GM12878 (cell line): ENCODE measurements at regions not wholly inside any gene's neighbourhood (a gene's known extent, or its start where the extent isn't known, plus 50 kb on each side); places are given as distances from the start of the nearest gene placed in this dataset.

Experiments
- ATAC-seq: fragments of 200-7000 bp; cut with Tn5 transposase; 3 replicates; pipeline ENCODE4 v1.9.1; 2020; ENCODE audit warnings: mild to moderate bottlenecking, moderate library complexity
- BruUV-seq: library from RNA; stranded (reverse); fragments of 400-500 nt; replicated peaks from 2 replicates; lab custom pipeline; 2021; lab: Mats Ljungman, UMichigan
- CTCF ChIA-PET: fragments of 300-600 bp; sonication (Branson Sonifier 250); formaldehyde crosslinking; extraction: SDS; loops from one replicate; lab custom pipeline; 2021; ENCODE audit warnings: inconsistent platforms; lab: Yijun Ruan, JAX
- POLR2A ChIA-PET: fragments of 350-600 bp; formaldehyde crosslinking; extraction: SDS; loops from one replicate; lab custom pipeline; 2021; ENCODE audit warnings: inconsistent platforms; lab: Charles Lee
- RAD21 ChIA-PET: fragments of 300-600 bp; sonication (Branson Sonifier 250); formaldehyde crosslinking; loops from one replicate; lab custom pipeline; 2023; ENCODE audit warnings: antibody characterized with exemption; ENCODE audit not compliant: unreplicated experiment; lab: Charles Lee
- SMC1A ChIA-PET: fragments of 300-600 bp; sonication (Branson Sonifier 250); formaldehyde crosslinking; loops from one replicate; lab custom pipeline; 2023; ENCODE audit not compliant: unreplicated experiment, uncharacterized antibody; lab: Charles Lee
- DNase-seq: peaks from one replicate; pipeline ENCODE4 v3.0.0-alpha.2; 2011; ENCODE audit warnings: low read depth, low spot score
- FAIRE-seq: peaks from 3 replicates; lab custom pipeline; 2011; peaks lifted over from hg19 to GRCh38; lab: Jason Lieb, UNC
- H2AFZ ChIP-seq: 2 replicates; pipeline ENCODE4 v1.6.0; 2011; ENCODE audit warnings: low read depth, low read length, control low read depth; ENCODE audit not compliant: control insufficient read depth
- H3K27ac ChIP-seq: 2 replicates; pipeline ENCODE4 v1.5.1; 2011; ENCODE audit warnings: control low read depth; ENCODE audit not compliant: control insufficient read depth, insufficient read depth
- H3K27me3 ChIP-seq, 2 experiments: replicated peaks in 1 of 2; 2 replicates each; pipeline versions ENCODE4 v1.6.0 to v1.6.1; 2011; ENCODE audit warnings: low read length in 1 of 2; ENCODE audit not compliant: control insufficient read depth in 2 of 2, insufficient read depth in 2 of 2
- H3K36me3 ChIP-seq, 2 experiments: 2 replicates each; pipeline ENCODE4 v1.5.1; 2011; ENCODE audit warnings: low read length in 1 of 2; ENCODE audit not compliant: control insufficient read depth in 2 of 2, insufficient read depth in 2 of 2
- H3K4me1 ChIP-seq: 2 replicates; pipeline ENCODE4 v1.6.1; 2011; ENCODE audit warnings: mild to moderate bottlenecking, low read length, moderate library complexity, mixed read lengths; ENCODE audit not compliant: control insufficient read depth, insufficient read depth
- H3K4me2 ChIP-seq: 2 replicates; pipeline ENCODE4 v1.6.0; 2011; ENCODE audit warnings: control low read depth; ENCODE audit not compliant: control insufficient read depth, insufficient read depth
- H3K4me3 ChIP-seq: fragments of 200-600 bp; sonication (generic); 2 replicates; pipeline ENCODE4 v1.5.1; 2016
- H3K79me2 ChIP-seq: 2 replicates; pipeline ENCODE4 v1.6.0; 2011; ENCODE audit warnings: low read length; ENCODE audit not compliant: control insufficient read depth, insufficient read depth
- H3K9ac ChIP-seq: 2 replicates; pipeline ENCODE4 v1.8.0; 2011; ENCODE audit warnings: low read length, control low read depth, mixed read lengths; ENCODE audit not compliant: control insufficient read depth, insufficient read depth
- H3K9me3 ChIP-seq: replicated peaks from 3 replicates; pipeline ENCODE4 v1.5.1; 2011; ENCODE audit warnings: mild to moderate bottlenecking, low read length; ENCODE audit not compliant: control insufficient read depth, insufficient read depth
- H4K20me1 ChIP-seq: 2 replicates; pipeline ENCODE4 v1.6.0; 2011; ENCODE audit not compliant: control insufficient read depth, insufficient read depth
- BCL3 ChIP-seq: IDR thresholded peaks from 2 replicates; pipeline ENCODE4 v1.6.1; 2011; ENCODE audit warnings: borderline replicate concordance, low read depth, mild to moderate bottlenecking, moderate library complexity, low read length; ENCODE audit not compliant: insufficient read depth, poor library complexity, severe bottlenecking
- BMI1 ChIP-seq: fragments of 450-650 bp; IDR thresholded peaks from 2 replicates; pipeline ENCODE4 v1.6.1; 2016; ENCODE audit warnings: mild to moderate bottlenecking, moderate library complexity, borderline replicate concordance
- CEBPZ ChIP-seq: fragments of 150-350 bp; IDR thresholded peaks from 2 replicates; pipeline ENCODE4 v1.6.1; 2016; ENCODE audit warnings: low read depth, low read length
- CREB1 ChIP-seq: IDR thresholded peaks from 2 replicates; pipeline ENCODE4 v1.6.1; 2012; ENCODE audit warnings: low read depth, mild to moderate bottlenecking, inconsistent platforms
- CREM ChIP-seq: IDR thresholded peaks from 2 replicates; pipeline ENCODE4 v1.6.1; 2014; ENCODE audit warnings: antibody characterized with exemption, low read depth
- EED ChIP-seq: sonication (generic); IDR thresholded peaks from 2 replicates; pipeline ENCODE4 v1.6.1; 2016; ENCODE audit warnings: antibody characterized with exemption, low read depth
- HDAC6 ChIP-seq: fragments of 200-600 bp; sonication (generic); IDR thresholded peaks from one replicate; pipeline ENCODE4 v1.8.0; 2017; ENCODE audit warnings: antibody characterized with exemption; ENCODE audit not compliant: unreplicated experiment
- KAT2A ChIP-seq: conservative IDR thresholded peaks from 2 replicates; pipeline ENCODE4 v1.6.1; 2011; ENCODE audit warnings: low read depth, low read length; ENCODE audit not compliant: control insufficient read depth
- NFYA ChIP-seq: IDR thresholded peaks from 2 replicates; pipeline ENCODE4 v1.6.1; 2011; ENCODE audit warnings: low read depth, mild to moderate bottlenecking, low read length, improper control_type of control experiment, borderline replicate concordance
- PAX8 ChIP-seq: fragments of 450-650 bp; IDR thresholded peaks from 2 replicates; pipeline ENCODE4 v1.6.1; 2017; ENCODE audit warnings: mild to moderate bottlenecking, moderate library complexity
- POLR2A ChIP-seq: IDR thresholded peaks from 2 replicates; pipeline ENCODE4 v1.6.1; 2011; ENCODE audit warnings: low read depth, mild to moderate bottlenecking, low read length
- POLR2AphosphoS5 ChIP-seq: IDR thresholded peaks from 2 replicates; pipeline ENCODE4 v1.6.1; 2011; ENCODE audit warnings: mild to moderate bottlenecking, low read length, inconsistent platforms
- WGBS: methylation state at CpG from one replicate; pipeline ENCODE4 v1.1.6; 2016; ENCODE audit warnings: low lambda C conversion rate; ENCODE audit not compliant: insufficient replicate concordance, insufficient coverage; ENCODE audit errors: missing lambda C conversion rate; 5-methylcytosine and 5-hydroxymethylcytosine counted together
- in situ Hi-C: fragments of 300-500 bp; cut with MboI; formaldehyde crosslinking; loops from 9 replicates; pipeline ENCODE4 v1.14.3; 2018; ENCODE audit warnings: mixed read lengths
- intact Hi-C: fragments of 100-400 bp; cut with micrococcal nuclease; formaldehyde crosslinking; loops from one replicate; pipeline ENCODE4 v1.14.2; 2022; ENCODE audit not compliant: unreplicated experiment

- no peaks in the 10 kb centered on the region for H3K27me3 ChIP-seq
- BruUV-seq: no TSS peak
- CTCF ChIA-PET: no interaction called here
- DNase-seq: no peak
- no peaks in the 10 kb centered on the region for H3K36me3 ChIP-seq
- no peak for ATAC-seq
- intact Hi-C loops (no loop called here), in situ Hi-C loops (no loop called here)
- no peaks in the 10 kb centered on the region for H3K4me1 ChIP-seq
- H3K9ac ChIP-seq: no peak overlapping the region
- POLR2A ChIA-PET: no interaction called here
- H3K27ac ChIP-seq: no peak overlapping the region
- WGBS: 23% methylated on average over 9 of the region's 10 CpGs
- H2AFZ ChIP-seq: no peak overlapping the region
- RAD21 ChIA-PET: no interaction called here
- H3K4me3 ChIP-seq: no peak overlapping the region
- no peaks in the 10 kb centered on the region for H3K79me2 ChIP-seq
- no peaks in the 10 kb centered on the region for H4K20me1 ChIP-seq
- no peak for FAIRE-seq
- H3K4me2 ChIP-seq: no peak overlapping the region
- SMC1A ChIA-PET: interaction anchor here (0.6 kb wide), 1 partner anchor 17 kb away, joined by 3 read pairs; no protein-coding TSS in a partner anchor
- no peaks in the 10 kb centered on the region for H3K9me3 ChIP-seq
- TF ChIP-seq HDAC6 (no peak), EED (no peak), NFYA (no peak), CEBPZ (no peak), PAX8 (no peak), POLR2AphosphoS5 (no peak), CREB1 (no peak), KAT2A (no peak), BMI1 (no peak), BCL3 (no peak), CREM (no peak), POLR2A (no peak)
Observed at GRCh38 chr22:47282366-47282765, 519.9 kb downstream of the TBC1D22A start.
